Gastroesophageal sphincter (tissue), 3 donors: ENCODE measurements at regions not wholly inside any gene's neighbourhood (a gene's known extent, or its start where the extent isn't known, plus 50 kb on each side); places are given as distances from the start of the nearest gene placed in this dataset.

ENCODE experiments used
- CTCF ChIP-seq, 4 experiments: fragments of 200-600 bp in 2 of 4; fragments of 450-650 bp in 2 of 4; sonication (generic) in 1 of 4; IDR thresholded peaks; one replicate each; pipeline ENCODE4 v1.5.1; 2017 to 2019; ENCODE audit warnings: antibody characterized with exemption in 4 of 4, mild to moderate bottlenecking in 2 of 4, moderate library complexity in 2 of 4
- EP300 ChIP-seq: sonication (generic); formaldehyde crosslinking; IDR thresholded peaks from one replicate; pipeline ENCODE4 v1.6.1; 2017; ENCODE audit warnings: antibody characterized with exemption, mild to moderate bottlenecking
- POLR2A ChIP-seq, 2 donors: fragments of 450-650 bp; IDR thresholded peaks; one replicate each; pipeline ENCODE4 v1.6.1; 2017; ENCODE audit warnings: antibody characterized with exemption in 2 of 2, mild to moderate bottlenecking in 2 of 2, moderate library complexity in 1 of 2
- POLR2AphosphoS5 ChIP-seq: sonication (generic); formaldehyde crosslinking; IDR thresholded peaks from one replicate; pipeline ENCODE4 v1.6.1; 2017; ENCODE audit warnings: antibody characterized with exemption

DNA sequence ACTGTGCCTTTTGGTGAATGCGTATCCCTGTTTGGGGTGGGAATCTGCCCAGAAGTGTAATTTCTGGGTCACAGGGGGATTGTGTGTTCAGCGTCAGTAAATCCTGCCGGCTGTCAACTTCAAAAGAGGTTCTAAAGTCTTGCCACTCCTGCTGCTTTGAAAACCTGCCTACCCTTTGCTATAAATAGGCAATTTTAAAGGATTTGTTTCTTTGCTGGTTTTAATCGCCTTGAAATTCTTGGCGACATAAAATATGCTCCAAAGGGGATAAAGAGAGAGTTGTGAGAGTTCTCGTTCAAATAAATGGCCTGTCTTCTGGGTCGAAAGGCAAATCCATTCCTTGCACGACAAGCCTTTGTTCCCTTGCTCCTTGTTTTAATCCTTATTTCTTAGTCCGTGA lies 143.4 kb downstream of the IRF8 start:
- TF ChIP-seq POLR2AphosphoS5 (no peak), CTCF (IDR thresholded peaks at IDR 0.05) (no peak), POLR2A (IDR thresholded peaks at IDR 0.05) (no peak), EP300 (no peak)
